Osteocyte (in vitro differentiated cells): ENCODE measurements at regions not wholly inside any gene's neighbourhood (a gene's known extent, or its start where the extent isn't known, plus 50 kb on each side); places are given as distances from the start of the nearest gene placed in this dataset.

ENCODE experiments used
- DNase-seq: peaks from one replicate; pipeline ENCODE4 v3.0.0; 2021; ENCODE audit warnings: mixed read lengths; ENCODE audit not compliant: unreplicated experiment; ENCODE audit errors: extremely low spot score
- H3K27ac Mint-ChIP-seq: one replicate; pipeline ENCODE4 v1.8.0; 2021; ENCODE audit warnings: mild to moderate bottlenecking, mixed read lengths; ENCODE audit not compliant: unreplicated experiment
- H3K27me3 Mint-ChIP-seq: one replicate; pipeline ENCODE4 v1.8.0; 2021; ENCODE audit warnings: mixed read lengths; ENCODE audit not compliant: unreplicated experiment
- H3K36me3 Mint-ChIP-seq: one replicate; pipeline ENCODE4 v1.8.0; 2021; ENCODE audit warnings: mixed read lengths; ENCODE audit not compliant: unreplicated experiment
- H3K4me1 Mint-ChIP-seq: one replicate; pipeline ENCODE4 v1.8.0; 2021; ENCODE audit warnings: mixed read lengths; ENCODE audit not compliant: unreplicated experiment
- H3K4me3 Mint-ChIP-seq: one replicate; pipeline ENCODE4 v1.8.0; 2021; ENCODE audit warnings: mild to moderate bottlenecking, moderate library complexity, mixed read lengths; ENCODE audit not compliant: unreplicated experiment
- H3K9me3 Mint-ChIP-seq: one replicate; pipeline ENCODE4 v1.8.0; 2021; ENCODE audit warnings: mixed read lengths; ENCODE audit not compliant: unreplicated experiment
- TF ChIP-seq, protein P1 (sequence below): fragments of 200-600 bp; sonication (generic); IDR thresholded peaks from 2 replicates; pipeline ENCODE4 v1.5.0; 2021; ENCODE audit warnings: antibody characterized with exemption, mild to moderate bottlenecking, moderate library complexity

DNA sequence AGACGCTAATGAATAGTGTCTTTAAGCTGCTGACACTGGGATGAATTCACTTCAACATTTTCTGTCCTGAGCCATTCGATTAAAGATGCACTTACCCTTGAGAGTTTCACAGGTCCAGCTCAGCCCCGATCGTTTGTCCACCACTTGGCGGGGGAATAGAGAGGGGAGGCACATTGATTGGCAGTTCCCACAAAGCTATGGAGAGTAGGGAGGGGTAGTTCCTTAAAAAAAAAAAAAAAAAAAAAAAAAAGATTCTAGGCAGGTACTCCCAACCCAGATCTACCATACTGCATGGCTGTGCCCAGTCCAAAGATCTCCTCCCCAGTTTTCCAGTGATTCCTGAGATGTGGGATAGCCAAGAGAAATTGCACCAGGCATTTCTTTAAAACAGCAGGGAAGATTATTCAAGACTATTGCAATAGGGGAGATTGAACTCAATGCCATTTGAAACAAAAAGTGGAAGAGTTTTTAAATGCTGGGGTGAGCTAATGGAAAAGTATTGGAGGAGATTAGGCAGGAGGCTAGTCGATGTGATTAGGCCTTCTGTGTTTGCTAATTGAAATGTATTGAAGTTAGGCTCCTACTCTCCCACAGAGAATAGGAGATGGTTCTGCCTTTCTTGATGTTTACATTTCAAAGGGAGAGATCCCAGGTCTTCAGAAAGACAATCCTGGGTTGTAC, 2217.4 kb upstream of the WWC1 start:
- H3K27me3 Mint-ChIP-seq = no peaks in the 10 kb centered on the region
- no peak overlapping the region for H3K4me3 Mint-ChIP-seq
- no peak overlapping the region for H3K27ac Mint-ChIP-seq
- no peaks in the 10 kb centered on the region for H3K36me3 Mint-ChIP-seq
- no peak for DNase-seq
- TF ChIP-seq, protein P1, sequence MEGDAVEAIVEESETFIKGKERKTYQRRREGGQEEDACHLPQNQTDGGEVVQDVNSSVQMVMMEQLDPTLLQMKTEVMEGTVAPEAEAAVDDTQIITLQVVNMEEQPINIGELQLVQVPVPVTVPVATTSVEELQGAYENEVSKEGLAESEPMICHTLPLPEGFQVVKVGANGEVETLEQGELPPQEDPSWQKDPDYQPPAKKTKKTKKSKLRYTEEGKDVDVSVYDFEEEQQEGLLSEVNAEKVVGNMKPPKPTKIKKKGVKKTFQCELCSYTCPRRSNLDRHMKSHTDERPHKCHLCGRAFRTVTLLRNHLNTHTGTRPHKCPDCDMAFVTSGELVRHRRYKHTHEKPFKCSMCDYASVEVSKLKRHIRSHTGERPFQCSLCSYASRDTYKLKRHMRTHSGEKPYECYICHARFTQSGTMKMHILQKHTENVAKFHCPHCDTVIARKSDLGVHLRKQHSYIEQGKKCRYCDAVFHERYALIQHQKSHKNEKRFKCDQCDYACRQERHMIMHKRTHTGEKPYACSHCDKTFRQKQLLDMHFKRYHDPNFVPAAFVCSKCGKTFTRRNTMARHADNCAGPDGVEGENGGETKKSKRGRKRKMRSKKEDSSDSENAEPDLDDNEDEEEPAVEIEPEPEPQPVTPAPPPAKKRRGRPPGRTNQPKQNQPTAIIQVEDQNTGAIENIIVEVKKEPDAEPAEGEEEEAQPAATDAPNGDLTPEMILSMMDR = no peak
- H3K9me3 Mint-ChIP-seq = peaks cover 17% of the 10 kb centered on the region
- H3K4me1 Mint-ChIP-seq = no peaks in the 10 kb centered on the region

- Mint-ChIP-seq H3K27me3 (no peaks in the 10 kb centered on the region), H3K27ac (no peak overlapping the region)
These were observed 2216.6 kb upstream of the WWC1 start for GRCh38 chr5:166074582-166075481.

GRCh38 chr5:166083183-166083959, 2208.1 kb upstream of the WWC1 start:
- H3K9me3 Mint-ChIP-seq = peaks cover 38% of the 10 kb centered on the region
- TF ChIP-seq, protein P1 = no peak
- no peak for DNase-seq

More at GRCh38 chr5:166074582-166075481, 2216.6 kb upstream of the WWC1 start:
- H3K4me3 Mint-ChIP-seq = no peak overlapping the region
- peaks cover 13% of the 10 kb centered on the region for H3K9me3 Mint-ChIP-seq
- no peaks in the 10 kb centered on the region for H3K36me3 Mint-ChIP-seq
- H3K4me1 Mint-ChIP-seq = no peaks in the 10 kb centered on the region
- DNase-seq = no peak
- TF ChIP-seq, protein P1 = no peak

DNA sequence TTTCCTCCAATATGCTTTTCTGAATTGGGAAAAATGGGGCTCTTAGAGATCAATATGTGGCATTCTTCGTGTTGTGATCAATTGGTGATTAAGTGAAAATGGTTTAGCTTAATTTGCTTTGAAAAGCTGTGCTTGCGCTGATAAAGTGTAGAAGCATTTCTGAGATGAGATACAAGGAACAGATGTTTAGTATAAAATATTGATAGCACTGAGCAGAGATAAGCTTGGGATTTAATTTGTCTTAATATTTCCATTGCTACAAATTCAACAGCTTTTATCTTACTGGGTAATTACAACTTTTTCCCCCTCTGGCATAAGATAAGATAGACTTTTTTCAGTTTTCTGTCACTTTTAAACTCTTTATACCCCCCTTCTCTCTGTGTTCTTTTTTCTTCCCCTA, 2204.9 kb upstream of the WWC1 start:
- H3K4me1 Mint-ChIP-seq = no peaks in the 10 kb centered on the region
- H3K9me3 Mint-ChIP-seq = peaks cover 38% of the 10 kb centered on the region
- no peak for DNase-seq
- TF ChIP-seq, protein P1 = no peak
- H3K27ac Mint-ChIP-seq = no peak overlapping the region
- no peak overlapping the region for H3K4me3 Mint-ChIP-seq
- H3K36me3 Mint-ChIP-seq = no peaks in the 10 kb centered on the region
- no peaks in the 10 kb centered on the region for H3K27me3 Mint-ChIP-seq

More at GRCh38 chr5:166083183-166083959, 2208.1 kb upstream of the WWC1 start:
- no peak overlapping the region for H3K4me3 Mint-ChIP-seq
- no peaks in the 10 kb centered on the region for H3K36me3 Mint-ChIP-seq
- no peaks in the 10 kb centered on the region for H3K4me1 Mint-ChIP-seq
- H3K27ac Mint-ChIP-seq = no peak overlapping the region
- H3K27me3 Mint-ChIP-seq = no peaks in the 10 kb centered on the region
